Ishikawa (cell line): ENCODE measurements at regions not wholly inside any gene's neighbourhood (a gene's known extent, or its start where the extent isn't known, plus 50 kb on each side); places are given as distances from the start of the nearest gene placed in this dataset.

Experiments used
- CEBPB ChIP-seq: IDR thresholded peaks from 2 replicates; pipeline ENCODE4 v1.6.1; 2012
- EP300 ChIP-seq: IDR thresholded peaks from 2 replicates; pipeline ENCODE4 v1.6.1; 2012; ENCODE audit warnings: borderline replicate concordance
- FOXM1 ChIP-seq: IDR thresholded peaks from 2 replicates; pipeline ENCODE4 v1.6.1; 2012; ENCODE audit warnings: low read depth, borderline replicate concordance
- MAX ChIP-seq: IDR thresholded peaks from 2 replicates; pipeline ENCODE4 v1.6.1; 2012
- RAD21 ChIP-seq: IDR thresholded peaks from 2 replicates; pipeline ENCODE4 v1.6.1; 2012; ENCODE audit warnings: low read depth
- TEAD4 ChIP-seq: IDR thresholded peaks from 2 replicates; pipeline ENCODE4 v1.6.1; 2012
- ZBTB7A ChIP-seq: IDR thresholded peaks from 2 replicates; pipeline ENCODE4 v1.6.1; 2012; ENCODE audit warnings: low read depth
- TF ChIP-seq, protein P1 (sequence below): IDR thresholded peaks from 2 replicates; pipeline ENCODE4 v1.6.1; 2012; ENCODE audit warnings: low read depth, mild to moderate bottlenecking

DNA sequence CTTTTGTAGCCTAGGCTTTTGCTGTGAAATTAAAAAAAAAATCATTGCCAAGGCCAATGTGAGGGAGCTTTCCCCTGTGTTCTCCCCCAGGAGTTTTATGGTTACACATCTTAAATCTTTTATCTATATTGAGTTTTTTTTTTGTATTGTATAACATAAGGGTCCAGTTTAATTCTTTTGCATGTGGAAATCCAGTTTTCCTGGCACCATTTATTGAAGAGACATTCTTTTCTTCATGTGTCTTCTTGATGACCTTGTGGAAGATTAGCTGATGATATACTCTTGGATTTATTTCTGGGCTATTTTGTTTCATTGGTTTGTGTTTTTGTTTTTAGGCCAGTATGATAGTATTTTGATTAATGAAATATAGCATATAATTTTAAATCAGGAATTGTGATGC, 225.0 kb downstream of the ADAM29 start:
- TF ChIP-seq CEBPB (no peak), EP300 (no peak), ZBTB7A (no peak), RAD21 (no peak), TEAD4 (no peak), MAX (no peak), FOXM1 (no peak)
- TF ChIP-seq, protein P1, sequence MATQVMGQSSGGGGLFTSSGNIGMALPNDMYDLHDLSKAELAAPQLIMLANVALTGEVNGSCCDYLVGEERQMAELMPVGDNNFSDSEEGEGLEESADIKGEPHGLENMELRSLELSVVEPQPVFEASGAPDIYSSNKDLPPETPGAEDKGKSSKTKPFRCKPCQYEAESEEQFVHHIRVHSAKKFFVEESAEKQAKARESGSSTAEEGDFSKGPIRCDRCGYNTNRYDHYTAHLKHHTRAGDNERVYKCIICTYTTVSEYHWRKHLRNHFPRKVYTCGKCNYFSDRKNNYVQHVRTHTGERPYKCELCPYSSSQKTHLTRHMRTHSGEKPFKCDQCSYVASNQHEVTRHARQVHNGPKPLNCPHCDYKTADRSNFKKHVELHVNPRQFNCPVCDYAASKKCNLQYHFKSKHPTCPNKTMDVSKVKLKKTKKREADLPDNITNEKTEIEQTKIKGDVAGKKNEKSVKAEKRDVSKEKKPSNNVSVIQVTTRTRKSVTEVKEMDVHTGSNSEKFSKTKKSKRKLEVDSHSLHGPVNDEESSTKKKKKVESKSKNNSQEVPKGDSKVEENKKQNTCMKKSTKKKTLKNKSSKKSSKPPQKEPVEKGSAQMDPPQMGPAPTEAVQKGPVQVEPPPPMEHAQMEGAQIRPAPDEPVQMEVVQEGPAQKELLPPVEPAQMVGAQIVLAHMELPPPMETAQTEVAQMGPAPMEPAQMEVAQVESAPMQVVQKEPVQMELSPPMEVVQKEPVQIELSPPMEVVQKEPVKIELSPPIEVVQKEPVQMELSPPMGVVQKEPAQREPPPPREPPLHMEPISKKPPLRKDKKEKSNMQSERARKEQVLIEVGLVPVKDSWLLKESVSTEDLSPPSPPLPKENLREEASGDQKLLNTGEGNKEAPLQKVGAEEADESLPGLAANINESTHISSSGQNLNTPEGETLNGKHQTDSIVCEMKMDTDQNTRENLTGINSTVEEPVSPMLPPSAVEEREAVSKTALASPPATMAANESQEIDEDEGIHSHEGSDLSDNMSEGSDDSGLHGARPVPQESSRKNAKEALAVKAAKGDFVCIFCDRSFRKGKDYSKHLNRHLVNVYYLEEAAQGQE: no peak
